ENCODE measurements at regions not wholly inside any gene's neighbourhood (a gene's known extent, or its start where the extent isn't known, plus 50 kb on each side); places are given as distances from the start of the nearest gene placed in this dataset.

DNA sequence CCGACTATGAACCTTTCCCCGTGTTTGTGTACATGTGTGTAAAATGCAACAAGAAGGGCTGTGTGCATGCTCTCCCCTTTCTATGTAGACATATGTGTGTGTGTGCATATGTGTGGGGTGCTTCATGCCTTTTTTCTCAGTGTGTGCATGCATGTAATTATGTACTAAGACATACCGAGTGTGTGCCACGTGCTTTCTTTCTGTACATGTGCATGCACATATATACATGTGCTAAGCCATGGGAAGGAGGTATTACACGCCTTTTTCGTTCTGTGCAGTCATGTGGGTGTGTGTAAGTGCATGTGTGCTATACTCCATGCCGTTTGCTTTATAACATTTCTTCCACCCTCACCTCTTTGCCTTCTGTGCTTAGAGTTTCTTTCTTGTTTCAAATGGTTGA is 544.3 kb downstream of the TNS3 start:
- Mint-ChIP-seq H3K4me3 (ENCODE audit: unreplicated experiment) (no peak overlapping the region), H3K36me3 (ENCODE audit: low read depth, unreplicated experiment) (no peaks in the 10 kb centered on the region), H3K27me3 (ENCODE audit: low read depth, unreplicated experiment) (no peaks in the 10 kb centered on the region), H3K9me3 (ENCODE audit: unreplicated experiment) (peaks cover 3% of the 10 kb centered on the region), H3K4me1 (ENCODE audit: low read depth, unreplicated experiment) (peaks cover 5% of the 10 kb centered on the region), H3K27ac (ENCODE audit: unreplicated experiment) (no peak overlapping the region)
- Histone ChIP-seq H3K27me3 (ENCODE audit: insufficient read depth, low read length) (peaks cover 2% of the 10 kb centered on the region), H3K9ac (ENCODE audit: low read length) (no peak overlapping the region), H3K9me3 (ENCODE audit: insufficient read depth, low read depth, low read length) (no peaks in the 10 kb centered on the region), H3K79me2 (ENCODE audit: insufficient read depth, low read length) (no peaks in the 10 kb centered on the region), H3K36me3 (ENCODE audit: insufficient read depth, low read length) (no peaks in the 10 kb centered on the region), H3K27ac (ENCODE audit: low read depth, low read length) (no peak overlapping the region), H2AFZ (ENCODE audit: low read depth, low read length) (no peak overlapping the region), H3K4me2 (ENCODE audit: low read length) (no peak overlapping the region), H4K20me1 (ENCODE audit: insufficient read depth, low read length) (no peaks in the 10 kb centered on the region), H3K4me3 (ENCODE audit: insufficient read depth, low read depth, low read length) (no peak overlapping the region), H3K4me1 (ENCODE audit: insufficient read depth, low read length) (no peaks in the 10 kb centered on the region)
- TF ChIP-seq EZH2 (IDR thresholded peaks at IDR 0.05; ENCODE audit: insufficient read depth, low read length) = no peak
- TF ChIP-seq, protein P1, sequence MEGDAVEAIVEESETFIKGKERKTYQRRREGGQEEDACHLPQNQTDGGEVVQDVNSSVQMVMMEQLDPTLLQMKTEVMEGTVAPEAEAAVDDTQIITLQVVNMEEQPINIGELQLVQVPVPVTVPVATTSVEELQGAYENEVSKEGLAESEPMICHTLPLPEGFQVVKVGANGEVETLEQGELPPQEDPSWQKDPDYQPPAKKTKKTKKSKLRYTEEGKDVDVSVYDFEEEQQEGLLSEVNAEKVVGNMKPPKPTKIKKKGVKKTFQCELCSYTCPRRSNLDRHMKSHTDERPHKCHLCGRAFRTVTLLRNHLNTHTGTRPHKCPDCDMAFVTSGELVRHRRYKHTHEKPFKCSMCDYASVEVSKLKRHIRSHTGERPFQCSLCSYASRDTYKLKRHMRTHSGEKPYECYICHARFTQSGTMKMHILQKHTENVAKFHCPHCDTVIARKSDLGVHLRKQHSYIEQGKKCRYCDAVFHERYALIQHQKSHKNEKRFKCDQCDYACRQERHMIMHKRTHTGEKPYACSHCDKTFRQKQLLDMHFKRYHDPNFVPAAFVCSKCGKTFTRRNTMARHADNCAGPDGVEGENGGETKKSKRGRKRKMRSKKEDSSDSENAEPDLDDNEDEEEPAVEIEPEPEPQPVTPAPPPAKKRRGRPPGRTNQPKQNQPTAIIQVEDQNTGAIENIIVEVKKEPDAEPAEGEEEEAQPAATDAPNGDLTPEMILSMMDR (IDR thresholded peaks at IDR 0.05; ENCODE audit: insufficient read depth, low read depth, low read length) = no peak
- FAIRE-seq (peak; percentile 9), DNase-seq (ENCODE audit: low read depth) (no peak)

- Mint-ChIP-seq H3K27ac (ENCODE audit: unreplicated experiment) (no peak overlapping the region), H3K36me3 (ENCODE audit: low read depth, unreplicated experiment) (no peaks in the 10 kb centered on the region), H3K27me3 (ENCODE audit: low read depth, unreplicated experiment) (no peaks in the 10 kb centered on the region), H3K9me3 (ENCODE audit: unreplicated experiment) (peaks cover 3% of the 10 kb centered on the region), H3K4me3 (ENCODE audit: unreplicated experiment) (no peak overlapping the region), H3K4me1 (ENCODE audit: low read depth, unreplicated experiment) (peaks cover 5% of the 10 kb centered on the region)
- H3K4me3 ChIP-seq (ENCODE audit: insufficient read depth, low read depth, low read length) = no peak overlapping the region
- no peak overlapping the region for H2AFZ ChIP-seq (ENCODE audit: low read depth, low read length)
- no peak overlapping the region for H3K4me2 ChIP-seq (ENCODE audit: low read length)
- H3K9me3 ChIP-seq (ENCODE audit: insufficient read depth, low read depth, low read length) = no peaks in the 10 kb centered on the region
- FAIRE-seq (peak; percentile 5), DNase-seq (ENCODE audit: low read depth) (no peak)
- no peaks in the 10 kb centered on the region for H3K4me1 ChIP-seq (ENCODE audit: insufficient read depth, low read length)
- H3K9ac ChIP-seq (ENCODE audit: low read length) = no peak overlapping the region
- no peaks in the 10 kb centered on the region for H4K20me1 ChIP-seq (ENCODE audit: insufficient read depth, low read length)
- no peaks in the 10 kb centered on the region for H3K79me2 ChIP-seq (ENCODE audit: insufficient read depth, low read length)
- H3K36me3 ChIP-seq (ENCODE audit: insufficient read depth, low read length) = no peaks in the 10 kb centered on the region
- H3K27me3 ChIP-seq (ENCODE audit: insufficient read depth, low read length) = peaks cover 2% of the 10 kb centered on the region
- no peak overlapping the region for H3K27ac ChIP-seq (ENCODE audit: low read depth, low read length)
- no peak for TF ChIP-seq EZH2 (IDR thresholded peaks at IDR 0.05; ENCODE audit: insufficient read depth, low read length)
- TF ChIP-seq, protein P1 (IDR thresholded peaks at IDR 0.05; ENCODE audit: insufficient read depth, low read depth, low read length) = no peak
Observed at GRCh38 chr7:47036909-47037308, 545.0 kb downstream of the TNS3 start.

DNA sequence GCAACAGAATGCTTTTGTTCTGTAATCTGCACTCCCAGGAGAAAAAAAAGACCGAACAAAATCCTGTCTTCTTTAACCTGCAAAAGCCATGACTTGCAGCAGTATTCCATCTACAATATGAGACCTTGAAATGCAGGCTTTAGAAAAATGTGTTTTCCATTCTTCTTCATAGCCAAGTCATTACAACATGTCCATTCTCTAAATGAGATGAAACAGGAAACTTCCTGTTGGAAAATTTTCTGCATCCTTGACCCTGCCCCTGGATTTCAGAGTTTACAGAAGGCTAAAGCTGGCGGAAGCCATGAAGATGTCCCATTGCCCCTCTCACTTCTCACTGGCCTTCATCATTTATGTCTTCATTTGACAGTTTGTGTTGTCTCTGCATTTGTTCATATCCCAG is 546.4 kb downstream of the TNS3 start:
- no peak overlapping the region for H3K9ac ChIP-seq (ENCODE audit: low read length)
- no peaks in the 10 kb centered on the region for H4K20me1 ChIP-seq (ENCODE audit: insufficient read depth, low read length)
- H3K27ac ChIP-seq (ENCODE audit: low read depth, low read length) = no peak overlapping the region
- TF ChIP-seq, protein P1 (IDR thresholded peaks at IDR 0.05; ENCODE audit: insufficient read depth, low read depth, low read length) = no peak
- no peak for TF ChIP-seq EZH2 (IDR thresholded peaks at IDR 0.05; ENCODE audit: insufficient read depth, low read length)
- peaks cover 3% of the 10 kb centered on the region for H3K9me3 Mint-ChIP-seq (ENCODE audit: unreplicated experiment)
- no peaks in the 10 kb centered on the region for H3K79me2 ChIP-seq (ENCODE audit: insufficient read depth, low read length)
- no peaks in the 10 kb centered on the region for H3K36me3 ChIP-seq (ENCODE audit: insufficient read depth, low read length)
- no peak overlapping the region for H3K4me2 ChIP-seq (ENCODE audit: low read length)
- DNase-seq (ENCODE audit: low read depth) (no peak), FAIRE-seq (no peak)
- H3K27me3 Mint-ChIP-seq (ENCODE audit: low read depth, unreplicated experiment) = no peaks in the 10 kb centered on the region
- no peaks in the 10 kb centered on the region for H3K9me3 ChIP-seq (ENCODE audit: insufficient read depth, low read depth, low read length)
- no peak overlapping the region for H2AFZ ChIP-seq (ENCODE audit: low read depth, low read length)
- peaks cover 5% of the 10 kb centered on the region for H3K4me1 Mint-ChIP-seq (ENCODE audit: low read depth, unreplicated experiment)
- H3K27ac Mint-ChIP-seq (ENCODE audit: unreplicated experiment) = no peak overlapping the region
- no peaks in the 10 kb centered on the region for H3K36me3 Mint-ChIP-seq (ENCODE audit: low read depth, unreplicated experiment)
- H3K4me3 Mint-ChIP-seq (ENCODE audit: unreplicated experiment) = no peak overlapping the region
- H3K4me3 ChIP-seq (ENCODE audit: insufficient read depth, low read depth, low read length) = no peak overlapping the region
- no peaks in the 10 kb centered on the region for H3K4me1 ChIP-seq (ENCODE audit: insufficient read depth, low read length)
- H3K27me3 ChIP-seq (ENCODE audit: insufficient read depth, low read length) = peaks cover 2% of the 10 kb centered on the region
